ENCODE measurements at regions not wholly inside any gene's neighbourhood (a gene's known extent, or its start where the extent isn't known, plus 50 kb on each side); places are given as distances from the start of the nearest gene placed in this dataset.

DNA sequence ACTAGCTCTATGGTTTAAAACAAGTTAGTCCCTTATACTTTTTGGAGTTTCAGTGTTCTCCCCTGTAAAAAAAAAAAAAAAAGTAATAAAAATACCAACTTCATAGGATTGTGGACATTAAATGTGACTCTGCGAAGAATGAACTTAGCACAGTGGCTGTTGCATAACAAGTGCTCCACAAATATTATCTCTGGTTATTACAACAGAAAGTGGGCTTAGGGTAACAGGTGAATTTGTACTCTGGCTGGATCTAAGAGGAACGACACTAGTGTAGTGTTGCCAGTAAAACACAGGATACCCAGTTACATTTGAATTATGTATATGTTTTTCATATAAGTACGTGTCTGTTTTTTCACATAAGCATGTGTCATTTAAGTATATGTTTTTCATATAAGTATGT is 360.3 kb upstream of the CXorf51B start:
- in situ Hi-C loops (cut with MboI) = no loop called here

GRCh38 chrX:146451136-146451535 is 358.4 kb upstream of the CXorf51B start:
- Histone ChIP-seq H3K4me1 (ENCODE audit: control insufficient read depth, insufficient read depth, low read length) (no peaks in the 10 kb centered on the region), H3K27me3 (replicated peaks in 1 of 2; ENCODE audit: control insufficient read depth in 2 of 2, insufficient read depth in 2 of 2, low read length in 1 of 2) (no peaks in the 10 kb centered on the region), H3K4me3 (no peak overlapping the region), H3K27ac (ENCODE audit: control insufficient read depth, insufficient read depth) (no peak overlapping the region), H3K4me2 (ENCODE audit: control insufficient read depth, insufficient read depth) (no peak overlapping the region), H2AFZ (ENCODE audit: control insufficient read depth, low read depth, low read length) (no peak overlapping the region), H3K9me3 (replicated peaks; ENCODE audit: control insufficient read depth, insufficient read depth, low read length) (no peaks in the 10 kb centered on the region), H4K20me1 (ENCODE audit: control insufficient read depth, insufficient read depth) (no peaks in the 10 kb centered on the region), H3K9ac (ENCODE audit: control insufficient read depth, insufficient read depth, low read length) (no peak overlapping the region), H3K79me2 (ENCODE audit: control insufficient read depth, insufficient read depth, low read length) (no peaks in the 10 kb centered on the region), H3K36me3 (ENCODE audit: control insufficient read depth in 2 of 2, insufficient read depth in 2 of 2, low read length in 1 of 2) (no peaks in the 10 kb centered on the region)
- WGBS (ENCODE audit: insufficient coverage, insufficient replicate concordance, low lambda C conversion rate, missing lambda C conversion rate) = 0% methylated on average over 1 of the region's 1 CpG
- no peak for TF ChIP-seq MEF2B (IDR thresholded peaks at IDR 0.05; ENCODE audit: partially characterized antibody, poor library complexity, severe bottlenecking)
- TF ChIP-seq MTA3 (IDR thresholded peaks at IDR 0.05; ENCODE audit: borderline replicate concordance, low read length) = no peak
- no peak for TF ChIP-seq EZH2 (IDR thresholded peaks at IDR 0.05; ENCODE audit: borderline replicate concordance, control insufficient read depth, low read depth, low read length)
- TF ChIP-seq PML (IDR thresholded peaks at IDR 0.05; ENCODE audit: low read length) = no peak
- no peak for TF ChIP-seq NFYB (IDR thresholded peaks at IDR 0.05; ENCODE audit: insufficient read depth, low read depth, low read length)
- TF ChIP-seq FOXM1 (IDR thresholded peaks at IDR 0.05; ENCODE audit: low read depth, low read length) = no peak
- no peak for TF ChIP-seq IKZF1 (conservative IDR thresholded peaks at IDR 0.05)
- TF ChIP-seq NFXL1 (IDR thresholded peaks at IDR 0.05; ENCODE audit: borderline replicate concordance) = no peak
- no peak for TF ChIP-seq NR2C1 (IDR thresholded peaks at IDR 0.05)
- FAIRE-seq (no peak), ATAC-seq (no peak), DNase-seq (ENCODE audit: low read depth, low spot score) (no peak)
- intact Hi-C loops (cut with micrococcal nuclease; ENCODE audit: unreplicated experiment) = no loop called here
- in situ Hi-C loops (cut with MboI) = no loop called here
- ChIA-PET RAD21 (ENCODE audit: unreplicated experiment) (no interaction called here), CTCF (no interaction called here), POLR2A (no interaction called here), SMC1A (ENCODE audit: uncharacterized antibody, unreplicated experiment) (no interaction called here)
- BruUV-seq (replicated peaks) = no TSS peak

More for the DNA sequence above, 360.3 kb upstream of the CXorf51B start:
- SMC1A ChIA-PET (ENCODE audit: uncharacterized antibody, unreplicated experiment) = no interaction called here
- no peak for ATAC-seq
- DNase-seq (ENCODE audit: low read depth, low spot score) = no peak
- no peak overlapping the region for H3K4me3 ChIP-seq
- intact Hi-C loops (cut with micrococcal nuclease; ENCODE audit: unreplicated experiment) = no loop called here
- no peaks in the 10 kb centered on the region for H3K4me1 ChIP-seq (ENCODE audit: control insufficient read depth, insufficient read depth, low read length)
- CTCF ChIA-PET = no interaction called here
- no peak overlapping the region for H3K4me2 ChIP-seq (ENCODE audit: control insufficient read depth, insufficient read depth)
- H3K79me2 ChIP-seq (ENCODE audit: control insufficient read depth, insufficient read depth, low read length) = no peaks in the 10 kb centered on the region
- POLR2A ChIA-PET = no interaction called here
- no peak overlapping the region for H3K9ac ChIP-seq (ENCODE audit: control insufficient read depth, insufficient read depth, low read length)
- no peak for FAIRE-seq
- H4K20me1 ChIP-seq (ENCODE audit: control insufficient read depth, insufficient read depth) = no peaks in the 10 kb centered on the region
- BruUV-seq (replicated peaks) = no TSS peak
- RAD21 ChIA-PET (ENCODE audit: unreplicated experiment) = no interaction called here
- TF ChIP-seq SMAD5 (IDR thresholded peaks at IDR 0.05; ENCODE audit: low read depth) = no peak
- no peaks in the 10 kb centered on the region for H3K27me3 ChIP-seq (replicated peaks in 1 of 2; ENCODE audit: control insufficient read depth in 2 of 2, insufficient read depth in 2 of 2, low read length in 1 of 2)
- H2AFZ ChIP-seq (ENCODE audit: control insufficient read depth, low read depth, low read length) = no peak overlapping the region
- H3K9me3 ChIP-seq (replicated peaks; ENCODE audit: control insufficient read depth, insufficient read depth, low read length) = no peaks in the 10 kb centered on the region
- H3K27ac ChIP-seq (ENCODE audit: control insufficient read depth, insufficient read depth) = no peak overlapping the region
- 4% methylated on average over 3 of the region's 3 CpGs for WGBS (ENCODE audit: insufficient coverage, insufficient replicate concordance, low lambda C conversion rate, missing lambda C conversion rate)
- no peaks in the 10 kb centered on the region for H3K36me3 ChIP-seq (ENCODE audit: control insufficient read depth in 2 of 2, insufficient read depth in 2 of 2, low read length in 1 of 2)

All from GM12878 (cell line).